GM23248 (cell line): ENCODE measurements at regions not wholly inside any gene's neighbourhood (a gene's known extent, or its start where the extent isn't known, plus 50 kb on each side); places are given as distances from the start of the nearest gene placed in this dataset.
"Not testable (repeated sequence)": the region's sequence is repeated elsewhere in the genome, so short reads cannot be mapped to it uniquely, and the experiment has no call there.

Experiments
- DNase-seq: peaks from one replicate; pipeline ENCODE4 v3.0.0-alpha.2; 2015
- H2AFZ ChIP-seq: fragments of 200-600 bp; sonication (generic); 2 replicates; pipeline ENCODE4 v1.6.1; 2016; ENCODE audit warnings: antibody characterized with exemption
- H3F3A ChIP-seq: fragments of 200-600 bp; sonication (generic); 2 replicates; pipeline ENCODE4 v1.6.1; 2016; ENCODE audit warnings: mild to moderate bottlenecking, antibody characterized with exemption, mixed run types; ENCODE audit not compliant: insufficient read depth
- H3K27ac ChIP-seq: fragments of 200-600 bp; sonication (generic); 2 replicates; pipeline ENCODE4 v1.5.1; 2016; ENCODE audit warnings: mild to moderate bottlenecking
- H3K27me3 ChIP-seq: fragments of 200-600 bp; sonication (generic); replicated peaks from 2 replicates; pipeline ENCODE4 v1.6.1; 2016; ENCODE audit warnings: mild to moderate bottlenecking; ENCODE audit not compliant: insufficient read depth
- H3K36me3 ChIP-seq: fragments of 200-600 bp; sonication (generic); 2 replicates; pipeline ENCODE4 v1.6.1; 2016; ENCODE audit warnings: low read depth, mild to moderate bottlenecking
- H3K4me1 ChIP-seq: fragments of 200-600 bp; sonication (generic); 2 replicates; pipeline ENCODE4 v1.6.1; 2016; ENCODE audit warnings: mild to moderate bottlenecking; ENCODE audit not compliant: insufficient read depth
- H3K4me2 ChIP-seq: fragments of 200-600 bp; sonication (generic); one replicate; pipeline ENCODE4 v1.6.1; 2016; ENCODE audit warnings: mild to moderate bottlenecking; ENCODE audit not compliant: unreplicated experiment
- H3K4me3 ChIP-seq: fragments of 200-600 bp; sonication (generic); 2 replicates; pipeline ENCODE4 v1.5.1; 2016; ENCODE audit warnings: mild to moderate bottlenecking
- H3K79me2 ChIP-seq: fragments of 200-600 bp; sonication (generic); 2 replicates; pipeline ENCODE4 v1.6.1; 2016; ENCODE audit warnings: mild to moderate bottlenecking; ENCODE audit not compliant: insufficient read depth
- H3K9ac ChIP-seq: fragments of 200-600 bp; sonication (generic); 2 replicates; pipeline ENCODE4 v1.6.1; 2016; ENCODE audit warnings: mild to moderate bottlenecking
- H3K9me2 ChIP-seq: fragments of 200-600 bp; sonication (generic); 2 replicates; pipeline ENCODE4 v1.6.1; 2016; ENCODE audit warnings: mixed run types, mild to moderate bottlenecking, moderate library complexity; ENCODE audit not compliant: insufficient read depth
- H3K9me3 ChIP-seq: fragments of 200-600 bp; sonication (generic); one replicate; pipeline ENCODE4 v1.6.1; 2017; ENCODE audit warnings: low read depth
- H4K20me1 ChIP-seq: fragments of 200-600 bp; sonication (generic); 2 replicates; pipeline ENCODE4 v1.6.0; 2016; ENCODE audit not compliant: insufficient read depth
- EZH2 ChIP-seq: fragments of 200-600 bp; sonication (generic); IDR thresholded peaks from 2 replicates; pipeline ENCODE4 v1.6.1; 2018; ENCODE audit warnings: antibody characterized with exemption, mild to moderate bottlenecking; ENCODE audit not compliant: insufficient read depth, poor library complexity, severe bottlenecking
- EZH2phosphoT487 ChIP-seq: fragments of 200-600 bp; sonication (generic); IDR thresholded peaks from 2 replicates; pipeline ENCODE4 v1.6.1; 2018; ENCODE audit warnings: antibody characterized with exemption, moderate library complexity, mild to moderate bottlenecking, low read depth; ENCODE audit not compliant: insufficient read depth
- WGBS, 2 experiments: methylation state at CpG; one replicate each; pipeline ENCODE4 v1.1.6; 2015 to 2017; ENCODE audit warnings: low lambda C conversion rate in 2 of 2, low coverage in 1 of 2; ENCODE audit errors: missing lambda C conversion rate in 2 of 2; 5-methylcytosine and 5-hydroxymethylcytosine counted together
- in situ Hi-C: fragments of 300-500 bp; cut with MboI; formaldehyde crosslinking; loops from 2 replicates; pipeline ENCODE4 v1.15.0; 2020

GRCh38 chr5:67897431-67897830 is 318.1 kb upstream of the PIK3R1 start:
- Histone ChIP-seq H3K9ac (no peak overlapping the region), H3K36me3 (no peaks in the 10 kb centered on the region), H3K4me1 (no peaks in the 10 kb centered on the region), H3F3A (no peaks in the 10 kb centered on the region), H3K9me3 (no peaks in the 10 kb centered on the region), H3K9me2 (no peaks in the 10 kb centered on the region), H3K27ac (no peak overlapping the region), H3K79me2 (no peaks in the 10 kb centered on the region), H3K4me2 (no peak overlapping the region), H2AFZ (no peak overlapping the region), H3K27me3 (no peaks in the 10 kb centered on the region), H3K4me3 (no peak overlapping the region), H4K20me1 (no peaks in the 10 kb centered on the region)
- WGBS, 2 experiments: 8 to 10% methylated on average over 3 of the region's 3 CpGs
- DNase-seq: no peak
- in situ Hi-C loops: no loop called here
- TF ChIP-seq EZH2phosphoT487: no peak
- no peak for TF ChIP-seq EZH2

GRCh38 chr5:67896930-67897313 is 318.6 kb upstream of the PIK3R1 start:
- Histone ChIP-seq H3K79me2 (no peaks in the 10 kb centered on the region), H3F3A (no peaks in the 10 kb centered on the region), H3K9me2 (no peaks in the 10 kb centered on the region), H3K4me3 (no peak overlapping the region), H3K9me3 (no peaks in the 10 kb centered on the region), H3K4me2 (no peak overlapping the region), H3K9ac (no peak overlapping the region), H3K36me3 (no peaks in the 10 kb centered on the region), H2AFZ (no peak overlapping the region), H4K20me1 (no peaks in the 10 kb centered on the region), H3K27me3 (no peaks in the 10 kb centered on the region), H3K4me1 (no peaks in the 10 kb centered on the region), H3K27ac (no peak overlapping the region)
- in situ Hi-C loops: no loop called here
- TF ChIP-seq EZH2phosphoT487: no peak
- TF ChIP-seq EZH2: no peak
- DNase-seq: no peak
- WGBS, 2 experiments: 4 to 11% methylated on average over 2 of the region's 2 CpGs

- no peaks in the 10 kb centered on the region for H3K9me2 ChIP-seq
- no peak overlapping the region for H3K27ac ChIP-seq
- DNase-seq: no peak
- no peak overlapping the region for H3K4me2 ChIP-seq
- no peak overlapping the region for H3K9ac ChIP-seq
- H4K20me1 ChIP-seq: no peaks in the 10 kb centered on the region
- H3K36me3 ChIP-seq: no peaks in the 10 kb centered on the region
- TF ChIP-seq EZH2 (no peak), EZH2phosphoT487 (no peak)
- 74 to 81% methylated on average over 3 of the region's 3 CpGs for WGBS, 2 experiments
- no peak overlapping the region for H2AFZ ChIP-seq
- H3F3A ChIP-seq: no peaks in the 10 kb centered on the region
- no peaks in the 10 kb centered on the region for H3K4me1 ChIP-seq
- H3K9me3 ChIP-seq: no peaks in the 10 kb centered on the region
- in situ Hi-C loops: no loop called here
- H3K4me3 ChIP-seq: no peak overlapping the region
- no peaks in the 10 kb centered on the region for H3K79me2 ChIP-seq
- H3K27me3 ChIP-seq: no peaks in the 10 kb centered on the region
These were observed 319.1 kb upstream of the PIK3R1 start for GRCh38 chr5:67896311-67896929.

DNA sequence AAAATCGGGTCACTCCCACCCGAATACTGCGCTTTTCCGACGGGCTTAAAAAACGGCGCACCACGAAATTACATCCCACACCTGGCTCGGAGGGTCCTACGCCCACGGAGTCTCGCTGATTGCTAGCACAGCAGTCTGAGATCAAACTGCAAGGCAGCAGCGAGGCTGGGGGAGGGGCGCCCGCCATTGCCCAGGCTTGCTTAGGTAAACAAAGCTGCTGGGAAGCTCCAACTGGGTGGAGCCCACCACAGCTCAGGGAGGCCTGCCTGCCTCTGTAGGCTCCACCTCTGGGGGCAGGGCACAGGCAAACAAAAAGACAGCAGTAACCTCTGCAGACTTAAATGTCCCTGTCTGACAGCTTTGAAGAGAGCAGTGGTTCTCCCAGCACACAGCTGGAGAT is 325.7 kb upstream of the PIK3R1 start:
- H3F3A ChIP-seq, H3K79me2 ChIP-seq, H2AFZ ChIP-seq, H3K4me3 ChIP-seq, DNase-seq, H3K9me2 ChIP-seq, H3K36me3 ChIP-seq, H4K20me1 ChIP-seq, H3K4me1 ChIP-seq, H3K27me3 ChIP-seq, H3K9ac ChIP-seq, in situ Hi-C loops, H3K4me2 ChIP-seq, H3K9me3 ChIP-seq, H3K27ac ChIP-seq: not testable (repeated sequence)
- WGBS, 2 experiments: 82 to 86% methylated on average over 11 to 15 of the region's 15 CpGs

GRCh38 chr5:67887748-67888161 is 327.8 kb upstream of the PIK3R1 start:
- Histone ChIP-seq H3K9me2 (no peaks in the 10 kb centered on the region), H4K20me1 (no peaks in the 10 kb centered on the region), H3F3A (no peaks in the 10 kb centered on the region), H3K4me2 (no peak overlapping the region), H3K9me3 (no peaks in the 10 kb centered on the region), H3K27ac (no peak overlapping the region), H3K4me1 (no peaks in the 10 kb centered on the region), H3K79me2 (no peaks in the 10 kb centered on the region), H3K9ac (no peak overlapping the region), H3K4me3 (no peak overlapping the region), H3K27me3 (no peaks in the 10 kb centered on the region), H2AFZ (no peak overlapping the region), H3K36me3 (no peaks in the 10 kb centered on the region)
- TF ChIP-seq EZH2phosphoT487 (no peak), EZH2 (no peak)
- WGBS, 2 experiments: 85 to 93% methylated on average over 1 of the region's 1 CpG
- DNase-seq: no peak
- in situ Hi-C loops: no loop called here
